Esophagus squamous epithelium (tissue), 4 donors: ENCODE measurements at regions not wholly inside any gene's neighbourhood (a gene's known extent, or its start where the extent isn't known, plus 50 kb on each side); places are given as distances from the start of the nearest gene placed in this dataset.

ENCODE experiments used
- CTCF ChIP-seq, 6 experiments: fragments of 450-650 bp in 4 of 6; fragments of 200-600 bp in 2 of 6; sonication (generic) in 2 of 6; IDR thresholded peaks; one replicate each; pipeline ENCODE4 v1.5.1; 2016 to 2019; ENCODE audit warnings: antibody characterized with exemption in 6 of 6, mild to moderate bottlenecking in 4 of 6, moderate library complexity in 4 of 6
- POLR2A ChIP-seq, 4 donors: fragments of 450-650 bp; IDR thresholded peaks; one replicate each; pipeline ENCODE4 v1.6.1; 2017; ENCODE audit warnings: antibody characterized with exemption in 4 of 4, mild to moderate bottlenecking in 4 of 4, moderate library complexity in 3 of 4

DNA sequence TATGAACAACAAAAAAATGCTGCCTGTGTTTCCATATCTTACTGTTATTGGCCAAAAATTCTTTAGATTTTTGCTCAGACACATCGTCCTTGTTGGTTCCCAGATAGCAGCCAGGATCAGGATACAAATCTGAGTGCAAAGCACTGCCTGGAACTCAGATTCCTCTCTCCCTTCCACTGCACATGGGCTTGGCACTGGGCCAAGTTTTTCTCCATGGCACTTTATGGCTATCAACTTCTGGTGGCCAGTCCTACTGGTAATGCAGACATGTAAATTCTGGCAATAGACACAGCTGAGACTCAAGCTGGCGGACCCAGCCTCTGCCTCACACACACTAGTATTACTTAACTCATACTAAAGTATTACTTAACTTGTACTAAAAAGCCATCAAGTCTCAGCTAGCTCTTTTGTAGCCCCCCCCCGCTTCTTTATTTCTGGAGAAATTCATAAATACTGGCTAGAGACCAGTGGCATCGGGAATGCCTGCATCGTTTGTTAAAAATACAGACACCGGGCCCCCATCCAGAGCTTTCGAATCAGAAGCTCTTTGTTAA lies 181.2 kb upstream of the COX10 start:
- TF ChIP-seq CTCF (IDR thresholded peaks at IDR 0.05), result no peak
- no peak for TF ChIP-seq POLR2A (IDR thresholded peaks at IDR 0.05)
